WERI-Rb-1 (cell line): ENCODE measurements at regions not wholly inside any gene's neighbourhood (a gene's known extent, or its start where the extent isn't known, plus 50 kb on each side); places are given as distances from the start of the nearest gene placed in this dataset.

ENCODE experiments used
- DNase-seq: peaks from one replicate; pipeline ENCODE4 v3.0.0-alpha.2; 2020
- H3K27ac ChIP-seq: fragments of 250-450 bp; sonication (Bioruptor Pico); 2 replicates; pipeline ENCODE4 v1.5.1; 2020; ENCODE audit warnings: mild to moderate bottlenecking, moderate library complexity
- H3K27me3 ChIP-seq: fragments of 250-450 bp; sonication (Bioruptor Pico); 2 replicates; pipeline ENCODE4 v1.5.1; 2021; ENCODE audit warnings: mild to moderate bottlenecking, low read depth, moderate library complexity; ENCODE audit not compliant: insufficient read depth, severe bottlenecking
- H3K36me3 ChIP-seq: fragments of 250-450 bp; sonication (Bioruptor Pico); 2 replicates; pipeline ENCODE4 v1.5.1; 2020; ENCODE audit warnings: mild to moderate bottlenecking, moderate library complexity
- H3K4me3 ChIP-seq: 2 replicates; pipeline ENCODE4 v1.5.1; 2011; ENCODE audit warnings: low read depth, mild to moderate bottlenecking, control low read depth, low read length
- H3K9me3 ChIP-seq: fragments of 250-450 bp; sonication (Bioruptor Pico); 2 replicates; pipeline ENCODE4 v1.5.1; 2021; ENCODE audit warnings: mild to moderate bottlenecking, moderate library complexity; ENCODE audit not compliant: severe bottlenecking
- CTCF ChIP-seq: IDR thresholded peaks from 2 replicates; pipeline ENCODE4 v1.5.1; 2011; ENCODE audit warnings: low read depth, mild to moderate bottlenecking, control low read depth, inconsistent platforms, low read length

- Histone ChIP-seq H3K27me3 (no peaks in the 10 kb centered on the region), H3K36me3 (no peaks in the 10 kb centered on the region), H3K4me3 (no peak overlapping the region), H3K27ac (no peak overlapping the region), H3K9me3 (no peaks in the 10 kb centered on the region)
- no peak for DNase-seq
- TF ChIP-seq CTCF, result no peak
Measured at GRCh38 chr13:72290962-72291681, 424.1 kb upstream of the DACH1 start.

- Histone ChIP-seq H3K4me3 (no peak overlapping the region), H3K27ac (no peak overlapping the region), H3K27me3 (no peaks in the 10 kb centered on the region), H3K9me3 (no peaks in the 10 kb centered on the region), H3K36me3 (no peaks in the 10 kb centered on the region)
- TF ChIP-seq CTCF, result no peak
- no peak for DNase-seq
Measured at GRCh38 chr13:72286421-72286820, 419.4 kb upstream of the DACH1 start.

GRCh38 chr13:72284791-72285190 is 417.8 kb upstream of the DACH1 start:
- Histone ChIP-seq H3K9me3 (no peaks in the 10 kb centered on the region), H3K27me3 (no peaks in the 10 kb centered on the region), H3K27ac (no peak overlapping the region), H3K4me3 (no peak overlapping the region), H3K36me3 (no peaks in the 10 kb centered on the region)
- no peak for TF ChIP-seq CTCF
- no peak for DNase-seq

- no peak for DNase-seq
- no peaks in the 10 kb centered on the region for H3K27me3 ChIP-seq
- TF ChIP-seq CTCF, result no peak
- H3K9me3 ChIP-seq, result no peaks in the 10 kb centered on the region
- H3K4me3 ChIP-seq, result no peak overlapping the region
- no peaks in the 10 kb centered on the region for H3K36me3 ChIP-seq
- H3K27ac ChIP-seq, result no peak overlapping the region
Measured at GRCh38 chr13:72261732-72262131, 394.7 kb upstream of the DACH1 start.

- Histone ChIP-seq H3K27ac (no peak overlapping the region), H3K27me3 (no peaks in the 10 kb centered on the region), H3K9me3 (no peaks in the 10 kb centered on the region), H3K36me3 (no peaks in the 10 kb centered on the region), H3K4me3 (no peak overlapping the region)
- DNase-seq, result no peak
- no peak for TF ChIP-seq CTCF
Measured at GRCh38 chr13:72259528-72259927, 392.5 kb upstream of the DACH1 start.
